ENCODE measurements at regions not wholly inside any gene's neighbourhood (a gene's known extent, or its start where the extent isn't known, plus 50 kb on each side); places are given as distances from the start of the nearest gene placed in this dataset.
"Not testable (repeated sequence)": the region's sequence is repeated elsewhere in the genome, so short reads cannot be mapped to it uniquely, and the experiment has no call there.

- no peak for DNase-seq
These were observed 255.6 kb downstream of the ERMARD start for GRCh38 chr6:170006900-170007467.

GRCh38 chr6:170006071-170006899, 254.9 kb downstream of the ERMARD start:
- DNase-seq, result no peak

GRCh38 chr6:170005665-170006064, 254.2 kb downstream of the ERMARD start:
- no peak for DNase-seq

- DNase-seq, result no peak
These were observed 253.3 kb downstream of the ERMARD start for GRCh38 chr6:170004585-170005210.

- DNase-seq, result no peak
These were observed 252.2 kb downstream of the ERMARD start for GRCh38 chr6:170003451-170004160.

- no peak for DNase-seq
These were observed 251.6 kb downstream of the ERMARD start for GRCh38 chr6:170003027-170003426.

- not testable (repeated sequence) for DNase-seq
These were observed 250.4 kb downstream of the ERMARD start for GRCh38 chr6:170001782-170002181.

- no peak for DNase-seq
These were observed 248.8 kb downstream of the ERMARD start for GRCh38 chr6:170000071-170000843.

- no peak for DNase-seq
These were observed 247.9 kb downstream of the ERMARD start for GRCh38 chr6:169999367-169999766.

GRCh38 chr6:169998457-169998856, 247.0 kb downstream of the ERMARD start:
- DNase-seq, result no peak

GRCh38 chr6:169997930-169998218, 246.5 kb downstream of the ERMARD start:
- no peak for DNase-seq

- no peak for DNase-seq
These were observed 245.9 kb downstream of the ERMARD start for GRCh38 chr6:169997187-169997929.

- DNase-seq, result no peak
These were observed 245.1 kb downstream of the ERMARD start for GRCh38 chr6:169996378-169997051.

GRCh38 chr6:169994739-169995138, 243.3 kb downstream of the ERMARD start:
- no peak for DNase-seq

- DNase-seq, result no peak
These were observed 242.5 kb downstream of the ERMARD start for GRCh38 chr6:169993861-169994481.

GRCh38 chr6:169991913-169992312, 240.5 kb downstream of the ERMARD start:
- no peak for DNase-seq

- DNase-seq, result no peak
These were observed 239.6 kb downstream of the ERMARD start for GRCh38 chr6:169991031-169991390.

GRCh38 chr6:169990095-169991030, 238.9 kb downstream of the ERMARD start:
- DNase-seq, result peak; percentile 35

GRCh38 chr6:169989594-169989993, 238.2 kb downstream of the ERMARD start:
- no peak for DNase-seq
